Naive thymus-derived CD4-positive, alpha-beta T cell (primary cell): ENCODE measurements at regions not wholly inside any gene's neighbourhood (a gene's known extent, or its start where the extent isn't known, plus 50 kb on each side); places are given as distances from the start of the nearest gene placed in this dataset.
"Not testable (repeated sequence)": the region's sequence is repeated elsewhere in the genome, so short reads cannot be mapped to it uniquely, and the experiment has no call there.

ENCODE experiments used
- ATAC-seq: fragments of 150-1000 bp; cut with Tn5 transposase; 2 replicates; pipeline ENCODE4 v1.10.0; 2021; ENCODE audit warnings: mild to moderate bottlenecking, moderate library complexity
- CTCF ChIA-PET: fragments of 350-600 bp; sonication (Branson Sonifier 250); formaldehyde crosslinking; loops from one replicate; lab custom pipeline; 2021; ENCODE audit warnings: antibody characterized with exemption; lab: Charles Lee
- POLR2A ChIA-PET: fragments of 350-600 bp; sonication (Branson Sonifier 250); formaldehyde crosslinking; loops from one replicate; lab custom pipeline; 2021; ENCODE audit warnings: antibody characterized with exemption, inconsistent platforms; lab: Charles Lee
- DNase-seq, 9 donors: peaks; one replicate each; pipeline versions ENCODE4 v3.0.0 to v3.0.0-alpha.2; 2020 to 2022; ENCODE audit warnings: mixed read lengths in 1 of 9
- H3K27ac ChIP-seq: one replicate; pipeline ENCODE4 v1.7.0; 2013; ENCODE audit warnings: mild to moderate bottlenecking, low read depth, low read length, moderate library complexity
- H3K27me3 ChIP-seq, 2 donors: one replicate each; pipeline ENCODE4 v1.7.0; 2013; ENCODE audit warnings: low read length in 2 of 2, mild to moderate bottlenecking in 2 of 2, moderate library complexity in 2 of 2; ENCODE audit not compliant: control insufficient read depth in 2 of 2, insufficient read depth in 2 of 2
- H3K36me3 ChIP-seq, 3 experiments: 1 replicate in 2 of 3; 2 replicates in 1 of 3; pipeline ENCODE4 v1.7.0; 2013; ENCODE audit warnings: low read length in 3 of 3, mild to moderate bottlenecking in 3 of 3, moderate library complexity in 1 of 3; ENCODE audit not compliant: insufficient read depth in 3 of 3, control insufficient read depth in 2 of 3
- H3K4me1 ChIP-seq, 2 donors: one replicate each; pipeline ENCODE4 v1.7.0; 2013; ENCODE audit warnings: low read length in 2 of 2, mild to moderate bottlenecking in 2 of 2, moderate library complexity in 1 of 2; ENCODE audit not compliant: control insufficient read depth in 2 of 2, insufficient read depth in 2 of 2
- H3K4me3 ChIP-seq: 2 replicates; pipeline ENCODE4 v1.7.0; 2013; ENCODE audit warnings: mild to moderate bottlenecking, low read length
- H3K9me3 ChIP-seq, 3 experiments: 1 replicate in 2 of 3; 2 replicates in 1 of 3; pipeline ENCODE4 v1.7.0; 2013; ENCODE audit warnings: low read length in 3 of 3; ENCODE audit not compliant: control insufficient read depth in 2 of 3
- H3K27ac Mint-ChIP-seq, 9 donors: one replicate each; pipeline ENCODE4 v1.8.0; 2020 to 2022; ENCODE audit warnings: mixed read lengths in 9 of 9, mild to moderate bottlenecking in 8 of 9, moderate library complexity in 5 of 9, inconsistent platforms in 2 of 9
- H3K27me3 Mint-ChIP-seq, 5 donors: one replicate each; pipeline ENCODE4 v1.8.0; 2021 to 2022; ENCODE audit warnings: mixed read lengths in 5 of 5, mild to moderate bottlenecking in 1 of 5
- H3K36me3 Mint-ChIP-seq, 5 donors: one replicate each; pipeline ENCODE4 v1.8.0; 2020 to 2022; ENCODE audit warnings: mixed read lengths in 5 of 5, mild to moderate bottlenecking in 3 of 5, inconsistent platforms in 1 of 5
- H3K4me1 Mint-ChIP-seq, 7 donors: one replicate each; pipeline ENCODE4 v1.8.0; 2020 to 2022; ENCODE audit warnings: mixed read lengths in 7 of 7, mild to moderate bottlenecking in 3 of 7, inconsistent platforms in 1 of 7
- H3K4me3 Mint-ChIP-seq, 10 donors: one replicate each; pipeline ENCODE4 v1.8.0; 2020 to 2022; ENCODE audit warnings: mild to moderate bottlenecking in 10 of 10, mixed read lengths in 10 of 10, moderate library complexity in 6 of 10, inconsistent platforms in 2 of 10
- H3K9me3 Mint-ChIP-seq, 11 donors: one replicate each; pipeline ENCODE4 v1.8.0; 2020 to 2022; ENCODE audit warnings: mixed read lengths in 11 of 11, mild to moderate bottlenecking in 4 of 11, inconsistent platforms in 1 of 11, moderate library complexity in 1 of 11
- intact Hi-C, 2 donors: fragments of 100-400 bp; cut with micrococcal nuclease; formaldehyde crosslinking; loops; one replicate each; pipeline ENCODE4 v1.15.1; 2023

DNA sequence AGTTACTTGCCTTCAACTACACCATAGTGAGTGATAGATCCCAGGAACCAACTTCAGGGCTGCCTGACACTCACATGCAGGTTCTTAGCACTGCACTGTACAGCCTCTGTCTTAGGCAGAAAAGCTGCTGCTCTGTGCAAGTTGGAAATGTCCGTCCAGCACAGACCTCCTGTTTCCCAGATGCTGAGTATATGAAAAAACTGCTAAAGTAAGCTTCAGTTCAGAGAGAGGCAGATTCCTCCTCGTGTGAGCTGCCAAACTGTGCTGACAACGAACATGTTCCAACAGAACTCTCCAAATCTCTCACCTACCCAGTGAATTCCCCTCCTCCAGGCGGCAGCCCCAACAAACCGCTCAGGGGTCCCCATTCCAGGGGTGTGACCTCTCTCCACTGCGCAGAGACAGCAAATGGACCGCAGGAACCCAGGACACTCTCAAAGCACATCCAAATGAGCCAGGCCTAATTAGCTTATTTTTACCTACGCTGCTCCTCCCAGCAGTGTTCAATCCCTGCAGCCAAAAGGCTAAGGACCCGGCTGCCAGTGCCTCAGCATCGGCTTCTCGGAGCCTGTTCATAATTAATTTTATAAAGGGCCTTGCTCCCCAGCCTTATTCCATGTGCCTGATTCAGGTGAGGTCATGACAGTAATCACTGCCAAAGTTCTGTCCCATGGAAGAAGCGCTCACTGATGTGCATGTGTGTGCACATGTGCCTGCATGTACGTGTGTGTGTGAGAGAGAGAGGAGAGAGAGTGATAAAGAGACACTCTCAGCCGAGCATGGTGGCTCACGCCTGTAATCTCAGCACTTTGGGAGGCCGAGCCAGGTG is 159.5 kb upstream of the AUTS2 start:
- H3K36me3 ChIP-seq = no peaks in the 10 kb centered on the region
- H3K27ac ChIP-seq = no peak overlapping the region
- no peaks in the 10 kb centered on the region for H3K4me1 ChIP-seq
- Mint-ChIP-seq H3K27ac (no peak overlapping the region), H3K9me3 (peaks cover 4 to 40% (median 13%) of the 10 kb centered on the region in 11 donors), H3K27me3 (peaks cover 0 to 15% (median 4%) of the 10 kb centered on the region in 5 donors), H3K4me3 (no peak overlapping the region), H3K36me3 (peaks cover 0 to 5% (median 4%) of the 10 kb centered on the region in 5 donors), H3K4me1 (no peaks in the 10 kb centered on the region)
- ChIA-PET CTCF (no interaction called here), POLR2A (no interaction called here)
- DNase-seq (no peak), ATAC-seq (no peak)
- intact Hi-C loops = no loop called here
- peaks cover 0 to 11% (median 0%) of the 10 kb centered on the region in 3 experiments for H3K9me3 ChIP-seq
- H3K27me3 ChIP-seq = no peaks in the 10 kb centered on the region
- H3K4me3 ChIP-seq = no peak overlapping the region

DNA sequence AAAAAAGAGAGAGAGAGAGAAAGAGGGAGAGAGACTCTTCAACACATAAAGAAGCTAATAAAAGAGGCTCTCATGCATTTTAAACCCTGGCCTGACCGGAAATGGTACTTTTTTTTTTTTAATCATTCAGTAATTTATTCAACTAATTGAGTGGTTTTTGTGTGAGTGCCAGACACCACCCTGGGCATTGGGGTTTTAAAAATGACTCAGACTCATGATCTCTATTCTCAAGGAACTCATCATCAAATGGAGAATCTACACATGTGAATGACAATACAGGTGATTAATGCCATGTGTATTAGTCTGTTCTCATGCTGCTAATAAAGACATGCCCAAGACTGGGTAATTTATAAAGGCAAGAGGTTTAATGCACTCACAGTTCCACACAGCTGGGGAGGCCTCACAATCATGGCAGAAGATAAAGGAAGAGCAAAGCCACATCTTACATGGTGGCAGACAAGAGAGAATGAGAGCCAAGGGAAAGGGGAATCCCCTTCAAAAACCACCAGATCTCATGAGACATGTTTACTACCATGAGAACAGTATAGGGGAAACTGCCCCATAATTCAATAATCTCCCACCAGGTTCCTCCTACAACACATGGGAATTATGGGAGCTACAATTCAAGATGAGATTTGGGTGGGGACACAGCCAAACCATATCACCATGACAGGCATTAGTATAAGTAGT is 158.5 kb upstream of the AUTS2 start:
- Mint-ChIP-seq H3K36me3 (peaks cover 0 to 5% (median 0%) of the 10 kb centered on the region in 5 donors), H3K9me3 (peaks cover 3 to 40% (median 11%) of the 10 kb centered on the region in 11 donors), H3K4me3 (no peak overlapping the region), H3K27me3 (peaks cover 0 to 6% (median 0%) of the 10 kb centered on the region in 5 donors), H3K27ac (no peak overlapping the region), H3K4me1 (no peaks in the 10 kb centered on the region)
- H3K27ac ChIP-seq = no peak overlapping the region
- peaks cover 0 to 11% (median 0%) of the 10 kb centered on the region in 3 experiments for H3K9me3 ChIP-seq
- POLR2A ChIA-PET = no interaction called here
- DNase-seq (no peak), ATAC-seq (no peak)
- CTCF ChIA-PET = no interaction called here
- intact Hi-C loops = no loop called here
- H3K27me3 ChIP-seq = no peaks in the 10 kb centered on the region
- H3K4me1 ChIP-seq = no peaks in the 10 kb centered on the region
- no peak overlapping the region for H3K4me3 ChIP-seq
- H3K36me3 ChIP-seq = no peaks in the 10 kb centered on the region

DNA sequence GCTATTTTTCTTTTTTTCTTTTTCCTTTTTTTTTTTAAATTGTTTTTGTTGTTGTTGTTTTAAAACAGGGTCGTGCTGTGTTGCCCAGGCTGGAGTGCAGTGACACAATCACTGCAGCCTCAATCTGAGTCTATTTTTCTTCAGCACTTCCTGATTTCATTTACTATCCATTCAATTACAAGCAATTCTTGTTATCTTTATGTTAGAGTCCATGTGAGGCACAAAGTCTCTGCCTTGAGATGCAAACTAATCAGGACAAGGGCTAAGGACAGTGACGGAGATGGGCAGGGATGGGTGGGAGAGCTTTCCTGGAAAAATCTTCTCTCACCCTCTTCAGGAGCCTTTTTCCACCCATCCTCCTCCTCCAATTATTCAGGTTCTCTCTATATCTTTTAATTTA is 157.3 kb upstream of the AUTS2 start:
- no peak overlapping the region for H3K27ac ChIP-seq
- ChIA-PET CTCF (no interaction called here), POLR2A (no interaction called here)
- peaks cover 0 to 11% (median 0%) of the 10 kb centered on the region in 5 donors for H3K36me3 Mint-ChIP-seq
- H3K27ac Mint-ChIP-seq = no peak overlapping the region
- intact Hi-C loops = no loop called here
- H3K36me3 ChIP-seq = no peaks in the 10 kb centered on the region
- no peaks in the 10 kb centered on the region for H3K27me3 ChIP-seq
- H3K4me1 Mint-ChIP-seq = peaks cover 0 to 1% (median 0%) of the 10 kb centered on the region in 7 donors
- peaks cover 0 to 6% (median 0%) of the 10 kb centered on the region in 5 donors for H3K27me3 Mint-ChIP-seq
- ATAC-seq (no peak), DNase-seq (no peak)
- no peaks in the 10 kb centered on the region for H3K4me1 ChIP-seq
- H3K4me3 Mint-ChIP-seq = no peak overlapping the region
- peaks cover 0 to 11% (median 0%) of the 10 kb centered on the region in 3 experiments for H3K9me3 ChIP-seq
- peaks cover 4 to 49% (median 13%) of the 10 kb centered on the region in 11 donors for H3K9me3 Mint-ChIP-seq
- H3K4me3 ChIP-seq = no peak overlapping the region

DNA sequence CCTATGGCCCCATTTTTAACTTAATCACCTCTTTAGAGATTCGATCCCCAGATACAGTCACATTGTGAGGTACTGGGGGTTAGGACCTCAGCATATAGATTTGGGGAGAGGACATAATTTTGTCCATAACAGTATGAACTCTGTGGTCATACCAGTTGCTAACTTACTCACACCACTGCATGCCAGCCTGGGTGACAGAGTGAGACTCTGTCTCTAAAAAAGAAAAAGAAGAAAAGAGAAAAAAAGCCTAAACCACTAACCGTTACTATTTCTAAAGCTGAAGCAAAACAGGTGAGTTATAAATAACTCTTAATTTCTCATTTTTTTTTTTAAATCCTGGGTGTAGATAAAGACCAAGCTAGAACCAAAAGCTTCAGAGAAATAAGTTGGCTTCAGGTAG is 155.1 kb upstream of the AUTS2 start:
- POLR2A ChIA-PET = no interaction called here
- peaks cover 4 to 44% (median 13%) of the 10 kb centered on the region in 11 donors for H3K9me3 Mint-ChIP-seq
- peaks cover 0 to 11% (median 0%) of the 10 kb centered on the region in 5 donors for H3K36me3 Mint-ChIP-seq
- CTCF ChIA-PET = no interaction called here
- DNase-seq (no peak), ATAC-seq (no peak)
- intact Hi-C loops = no loop called here
- H3K27ac Mint-ChIP-seq = no peak overlapping the region
- H3K27ac ChIP-seq = no peak overlapping the region
- H3K27me3 Mint-ChIP-seq = peaks cover 0 to 6% (median 0%) of the 10 kb centered on the region in 5 donors
- peaks cover 0 to 11% (median 0%) of the 10 kb centered on the region in 3 experiments for H3K9me3 ChIP-seq
- no peaks in the 10 kb centered on the region for H3K27me3 ChIP-seq
- no peak overlapping the region for H3K4me3 Mint-ChIP-seq
- H3K4me3 ChIP-seq = no peak overlapping the region
- H3K4me1 Mint-ChIP-seq = peaks cover 0 to 1% (median 0%) of the 10 kb centered on the region in 7 donors
- no peaks in the 10 kb centered on the region for H3K4me1 ChIP-seq
- H3K36me3 ChIP-seq = no peaks in the 10 kb centered on the region

DNA sequence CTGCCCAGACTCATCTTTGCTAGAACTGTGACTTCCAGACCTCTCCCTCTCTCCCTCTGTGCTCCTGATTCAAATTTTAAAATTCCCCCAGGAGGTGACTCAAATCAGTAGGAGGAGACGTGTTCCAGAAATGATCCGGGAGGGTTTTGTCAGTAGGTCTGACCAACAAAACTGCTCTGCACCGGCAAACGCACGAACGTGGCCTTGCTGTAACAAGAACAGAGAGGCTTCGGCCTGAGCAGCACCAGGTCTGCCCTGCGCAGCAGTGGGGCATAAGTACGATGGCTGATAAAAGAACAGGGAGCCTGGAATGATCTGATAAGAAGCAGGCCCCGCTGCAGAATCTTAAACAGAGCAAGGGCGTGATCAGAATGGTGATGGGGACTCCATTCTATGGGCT is 152.7 kb upstream of the AUTS2 start:
- Mint-ChIP-seq H3K27ac (no peak overlapping the region), H3K4me3 (no peak overlapping the region), H3K9me3 (peaks cover 4 to 28% (median 9%) of the 10 kb centered on the region in 11 donors), H3K27me3 (peaks cover 0 to 6% (median 0%) of the 10 kb centered on the region in 5 donors), H3K4me1 (peaks cover 0 to 1% (median 0%) of the 10 kb centered on the region in 7 donors), H3K36me3 (peaks cover 0 to 11% (median 0%) of the 10 kb centered on the region in 5 donors)
- H3K9me3 ChIP-seq = peaks cover 0 to 7% (median 0%) of the 10 kb centered on the region in 3 experiments
- H3K27me3 ChIP-seq = no peaks in the 10 kb centered on the region
- DNase-seq (no peak), ATAC-seq (no peak)
- H3K4me3 ChIP-seq = no peak overlapping the region
- POLR2A ChIA-PET = no interaction called here
- H3K4me1 ChIP-seq = no peaks in the 10 kb centered on the region
- H3K27ac ChIP-seq = no peak overlapping the region
- intact Hi-C loops = no loop called here
- CTCF ChIA-PET = no interaction called here
- H3K36me3 ChIP-seq = no peaks in the 10 kb centered on the region

DNA sequence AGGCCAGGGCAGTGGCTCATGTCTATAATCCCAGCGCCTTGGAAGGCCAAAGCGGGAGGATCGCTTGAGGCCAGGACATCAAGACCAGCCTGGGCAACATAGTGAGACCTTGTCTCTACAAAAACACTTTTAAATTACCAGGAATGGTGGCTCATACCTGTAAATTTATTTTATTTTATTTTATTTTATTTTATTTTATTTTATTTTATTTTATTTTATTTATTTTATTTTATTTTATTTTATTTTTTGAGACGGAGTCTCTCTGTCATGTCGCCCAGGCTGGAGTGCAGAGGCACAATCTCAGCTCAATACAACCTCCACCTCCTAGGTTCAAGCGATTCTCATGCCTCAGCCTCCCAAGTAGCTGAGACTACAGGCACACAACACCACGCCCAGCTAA is 152.1 kb upstream of the AUTS2 start:
- H3K4me1 ChIP-seq, H3K4me3 ChIP-seq, DNase-seq, H3K27ac Mint-ChIP-seq, POLR2A ChIA-PET, intact Hi-C loops, H3K27ac ChIP-seq, CTCF ChIA-PET, H3K4me3 Mint-ChIP-seq, H3K27me3 Mint-ChIP-seq, H3K36me3 ChIP-seq, H3K27me3 ChIP-seq, H3K4me1 Mint-ChIP-seq, ATAC-seq, H3K9me3 ChIP-seq: not testable (repeated sequence)
- H3K36me3 Mint-ChIP-seq = peaks cover 0 to 11% (median 0%) of the 10 kb centered on the region in 5 donors
- H3K9me3 Mint-ChIP-seq = peaks cover 0 to 26% (median 9%) of the 10 kb centered on the region in 11 donors
